ENCODE measurements at regions not wholly inside any gene's neighbourhood (a gene's known extent, or its start where the extent isn't known, plus 50 kb on each side); places are given as distances from the start of the nearest gene placed in this dataset.

DNA sequence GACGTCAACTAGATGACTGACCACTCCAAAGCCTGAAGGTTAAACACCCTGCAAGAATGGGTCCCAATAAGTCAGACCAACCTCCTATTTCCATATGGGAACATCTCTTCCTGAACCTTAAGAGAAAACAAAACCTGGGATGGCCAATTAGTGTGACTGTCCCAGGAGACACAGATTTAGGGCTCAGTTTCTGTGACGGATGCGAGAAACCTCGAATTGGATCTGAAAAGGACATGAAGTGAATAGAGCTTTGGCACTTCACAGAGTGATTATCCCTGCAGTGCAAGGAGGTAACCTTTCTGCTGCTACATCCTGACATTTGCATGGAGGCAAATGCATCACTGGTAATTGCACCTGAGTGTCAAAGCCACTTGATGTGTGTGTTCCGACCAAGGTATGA lies 442.2 kb upstream of the KLF12 start:
- H3K9ac ChIP-seq (ENCODE audit: low read length) = no peak overlapping the region
- TF ChIP-seq EZH2 (optimal IDR thresholded peaks at IDR 0.05; ENCODE audit: low read depth, low read length) = no peak
- TF ChIP-seq, protein P1, sequence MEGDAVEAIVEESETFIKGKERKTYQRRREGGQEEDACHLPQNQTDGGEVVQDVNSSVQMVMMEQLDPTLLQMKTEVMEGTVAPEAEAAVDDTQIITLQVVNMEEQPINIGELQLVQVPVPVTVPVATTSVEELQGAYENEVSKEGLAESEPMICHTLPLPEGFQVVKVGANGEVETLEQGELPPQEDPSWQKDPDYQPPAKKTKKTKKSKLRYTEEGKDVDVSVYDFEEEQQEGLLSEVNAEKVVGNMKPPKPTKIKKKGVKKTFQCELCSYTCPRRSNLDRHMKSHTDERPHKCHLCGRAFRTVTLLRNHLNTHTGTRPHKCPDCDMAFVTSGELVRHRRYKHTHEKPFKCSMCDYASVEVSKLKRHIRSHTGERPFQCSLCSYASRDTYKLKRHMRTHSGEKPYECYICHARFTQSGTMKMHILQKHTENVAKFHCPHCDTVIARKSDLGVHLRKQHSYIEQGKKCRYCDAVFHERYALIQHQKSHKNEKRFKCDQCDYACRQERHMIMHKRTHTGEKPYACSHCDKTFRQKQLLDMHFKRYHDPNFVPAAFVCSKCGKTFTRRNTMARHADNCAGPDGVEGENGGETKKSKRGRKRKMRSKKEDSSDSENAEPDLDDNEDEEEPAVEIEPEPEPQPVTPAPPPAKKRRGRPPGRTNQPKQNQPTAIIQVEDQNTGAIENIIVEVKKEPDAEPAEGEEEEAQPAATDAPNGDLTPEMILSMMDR (IDR thresholded peaks at IDR 0.05; ENCODE audit: low read length) = no peak
- no peak for TF ChIP-seq EZH2phosphoT487 (IDR thresholded peaks at IDR 0.05; ENCODE audit: low read length)
- H2AFZ ChIP-seq (ENCODE audit: low read length) = no peak overlapping the region
- no peak overlapping the region for H3K4me3 ChIP-seq (ENCODE audit: low read length)
- H3F3A ChIP-seq (ENCODE audit: insufficient read depth, low read length) = no peaks in the 10 kb centered on the region
- no peaks in the 10 kb centered on the region for H3K9me2 ChIP-seq (replicated peaks; ENCODE audit: insufficient read depth, low read length)
- no peaks in the 10 kb centered on the region for H3K4me1 ChIP-seq (ENCODE audit: low read length)
- no peaks in the 10 kb centered on the region for H3K36me3 ChIP-seq (replicated peaks; ENCODE audit: insufficient read depth, low read length)
- H3K27me3 ChIP-seq (replicated peaks; ENCODE audit: insufficient read depth, low read length) = no peaks in the 10 kb centered on the region
- H3K79me2 ChIP-seq (ENCODE audit: low read length) = no peaks in the 10 kb centered on the region
- no peak overlapping the region for H3K4me2 ChIP-seq (ENCODE audit: low read depth, low read length)
- H3K9me3 ChIP-seq (replicated peaks; ENCODE audit: insufficient read depth, low read length) = no peaks in the 10 kb centered on the region
- no peaks in the 10 kb centered on the region for H4K20me1 ChIP-seq (ENCODE audit: insufficient read depth, low read length)
- H3K27ac ChIP-seq (ENCODE audit: low read length) = no peak overlapping the region
- no peak for DNase-seq

DNA sequence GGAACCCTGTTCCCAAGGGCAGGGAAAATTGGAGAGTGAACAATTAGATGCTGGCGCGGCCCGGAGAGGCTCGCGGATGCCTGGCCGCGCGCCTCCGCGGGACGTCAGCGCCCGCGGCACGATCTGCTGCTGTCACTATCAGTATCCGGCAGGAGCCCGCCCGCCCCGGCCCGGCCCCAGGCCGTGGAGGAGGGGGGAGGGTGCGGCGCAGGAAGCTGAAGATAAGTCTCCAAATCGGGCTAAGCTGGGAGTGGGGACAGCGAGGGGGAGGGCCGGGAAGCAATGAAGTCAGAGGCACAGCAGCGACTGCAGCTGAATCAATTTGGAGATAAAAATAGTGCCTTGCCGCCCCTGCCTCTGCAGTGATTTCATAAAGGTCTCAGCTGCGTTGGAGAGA lies 441.5 kb upstream of the KLF12 start:
- Histone ChIP-seq H3K9me3 (replicated peaks; ENCODE audit: insufficient read depth, low read length) (no peaks in the 10 kb centered on the region), H3F3A (ENCODE audit: insufficient read depth, low read length) (no peaks in the 10 kb centered on the region), H3K9ac (ENCODE audit: low read length) (no peak overlapping the region), H3K36me3 (replicated peaks; ENCODE audit: insufficient read depth, low read length) (no peaks in the 10 kb centered on the region), H3K4me1 (ENCODE audit: low read length) (no peaks in the 10 kb centered on the region), H4K20me1 (ENCODE audit: insufficient read depth, low read length) (no peaks in the 10 kb centered on the region), H3K9me2 (replicated peaks; ENCODE audit: insufficient read depth, low read length) (no peaks in the 10 kb centered on the region), H3K4me2 (ENCODE audit: low read depth, low read length) (peak overlapping the region; percentile 76), H3K27ac (ENCODE audit: low read length) (no peak overlapping the region), H3K4me3 (ENCODE audit: low read length) (peak overlapping the region; percentile 51), H3K79me2 (ENCODE audit: low read length) (no peaks in the 10 kb centered on the region), H2AFZ (ENCODE audit: low read length) (peak overlapping the region; percentile 70), H3K27me3 (replicated peaks; ENCODE audit: insufficient read depth, low read length) (no peaks in the 10 kb centered on the region)
- DNase-seq = peak; percentile 40
- TF ChIP-seq EZH2 (optimal IDR thresholded peaks at IDR 0.05; ENCODE audit: low read depth, low read length) (no peak), EZH2phosphoT487 (IDR thresholded peaks at IDR 0.05; ENCODE audit: low read length) (no peak)
- TF ChIP-seq, protein P1 (IDR thresholded peaks at IDR 0.05; ENCODE audit: low read length) = no peak

DNA sequence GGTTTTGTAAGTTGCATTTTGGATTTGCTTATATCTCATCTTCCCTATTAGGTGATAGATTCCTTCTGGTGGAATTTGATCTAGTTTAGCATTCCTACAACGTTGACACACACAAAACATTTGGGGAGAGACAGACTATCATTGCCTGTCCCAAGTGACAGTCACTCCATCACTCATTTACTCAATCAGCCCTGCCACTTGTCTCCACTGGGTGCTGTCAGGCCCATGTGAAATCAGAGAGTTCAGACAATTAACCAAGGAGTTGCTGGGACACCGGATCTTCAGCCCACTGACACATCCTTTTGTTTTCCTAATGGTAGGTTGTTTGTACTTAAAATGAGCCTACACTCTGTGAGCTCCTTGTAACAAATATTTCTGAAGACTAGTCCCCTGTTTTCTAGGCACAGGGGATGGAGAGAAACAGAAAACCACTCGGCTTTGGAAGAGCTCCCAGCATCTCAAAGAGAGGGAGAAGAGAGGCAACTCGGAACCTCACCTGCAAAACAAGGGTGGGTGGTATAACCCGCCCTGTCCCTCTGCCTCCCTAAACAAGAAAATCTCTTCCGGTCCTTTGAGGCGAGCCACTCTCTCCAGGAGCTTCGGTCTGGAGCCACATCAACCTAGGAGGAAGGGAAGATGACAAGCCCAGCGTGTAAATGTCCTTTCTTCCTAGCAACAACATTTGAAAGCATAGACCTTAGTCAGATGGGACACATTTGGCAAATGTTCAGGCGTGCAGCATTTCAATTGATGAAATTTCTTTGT lies 440.9 kb upstream of the KLF12 start:
- Histone ChIP-seq H2AFZ (ENCODE audit: low read length) (peak overlapping the region; percentile 70), H3K27ac (ENCODE audit: low read length) (no peak overlapping the region), H3K9me2 (replicated peaks; ENCODE audit: insufficient read depth, low read length) (no peaks in the 10 kb centered on the region), H3K9ac (ENCODE audit: low read length) (0 out of 2 replicates have a peak overlapping the region, but pooled peaks have one; percentile 11), H3K4me3 (ENCODE audit: low read length) (peak overlapping the region; percentile 51), H3F3A (ENCODE audit: insufficient read depth, low read length) (no peaks in the 10 kb centered on the region), H3K4me1 (ENCODE audit: low read length) (no peaks in the 10 kb centered on the region), H3K79me2 (ENCODE audit: low read length) (no peaks in the 10 kb centered on the region), H4K20me1 (ENCODE audit: insufficient read depth, low read length) (no peaks in the 10 kb centered on the region), H3K9me3 (replicated peaks; ENCODE audit: insufficient read depth, low read length) (no peaks in the 10 kb centered on the region), H3K27me3 (replicated peaks; ENCODE audit: insufficient read depth, low read length) (no peaks in the 10 kb centered on the region), H3K36me3 (replicated peaks; ENCODE audit: insufficient read depth, low read length) (no peaks in the 10 kb centered on the region), H3K4me2 (ENCODE audit: low read depth, low read length) (peak overlapping the region; percentile 76)
- DNase-seq = no peak
- TF ChIP-seq EZH2phosphoT487 (IDR thresholded peaks at IDR 0.05; ENCODE audit: low read length) (no peak), EZH2 (optimal IDR thresholded peaks at IDR 0.05; ENCODE audit: low read depth, low read length) (no peak)
- TF ChIP-seq, protein P1 (IDR thresholded peaks at IDR 0.05; ENCODE audit: low read length) = no peak
